ENCODE measurements at regions not wholly inside any gene's neighbourhood (a gene's known extent, or its start where the extent isn't known, plus 50 kb on each side); places are given as distances from the start of the nearest gene placed in this dataset.

GRCh38 chr11:116442238-116442752, 330.5 kb downstream of the BUD13 start:
- no peak for TF ChIP-seq CTCF (conservative IDR thresholded peaks at IDR 0.05; ENCODE audit: control insufficient read depth, insufficient read depth, low read depth, low read length)
- H3K4me3 ChIP-seq (ENCODE audit: control insufficient read depth, low read depth, low read length): no peak overlapping the region

GRCh38 chr11:116439361-116439677, 333.5 kb downstream of the BUD13 start:
- no peak for DNase-seq (ENCODE audit: low read depth)
- H3K4me3 ChIP-seq (ENCODE audit: control insufficient read depth, low read depth, low read length): no peak overlapping the region
- TF ChIP-seq CTCF (conservative IDR thresholded peaks at IDR 0.05; ENCODE audit: control insufficient read depth, insufficient read depth, low read depth, low read length): no peak

More at GRCh38 chr11:116442238-116442752, 330.5 kb downstream of the BUD13 start:
- no peak for DNase-seq (ENCODE audit: low read depth)

GRCh38 chr11:116438651-116439360, 334.0 kb downstream of the BUD13 start:
- no peak for DNase-seq (ENCODE audit: low read depth)
- no peak for TF ChIP-seq CTCF (conservative IDR thresholded peaks at IDR 0.05; ENCODE audit: control insufficient read depth, insufficient read depth, low read depth, low read length)
- no peak overlapping the region for H3K4me3 ChIP-seq (ENCODE audit: control insufficient read depth, low read depth, low read length)

GRCh38 chr11:116434986-116435385, 337.8 kb downstream of the BUD13 start:
- H3K4me3 ChIP-seq (ENCODE audit: control insufficient read depth, low read depth, low read length): no peak overlapping the region
- no peak for DNase-seq (ENCODE audit: low read depth)
- no peak for TF ChIP-seq CTCF (conservative IDR thresholded peaks at IDR 0.05; ENCODE audit: control insufficient read depth, insufficient read depth, low read depth, low read length)

- TF ChIP-seq CTCF (conservative IDR thresholded peaks at IDR 0.05; ENCODE audit: control insufficient read depth, insufficient read depth, low read depth, low read length): no peak
- no peak overlapping the region for H3K4me3 ChIP-seq (ENCODE audit: control insufficient read depth, low read depth, low read length)
- DNase-seq (ENCODE audit: low read depth): no peak
Measured at GRCh38 chr11:116432301-116432700, 340.5 kb downstream of the BUD13 start.

- TF ChIP-seq CTCF (conservative IDR thresholded peaks at IDR 0.05; ENCODE audit: control insufficient read depth, insufficient read depth, low read depth, low read length): no peak
- no peak for DNase-seq (ENCODE audit: low read depth)
- H3K4me3 ChIP-seq (ENCODE audit: control insufficient read depth, low read depth, low read length): no peak overlapping the region
Measured at GRCh38 chr11:116431842-116432241, 340.9 kb downstream of the BUD13 start.

GRCh38 chr11:116428638-116428975, 344.2 kb downstream of the BUD13 start:
- no peak overlapping the region for H3K4me3 ChIP-seq (ENCODE audit: control insufficient read depth, low read depth, low read length)
- TF ChIP-seq CTCF (conservative IDR thresholded peaks at IDR 0.05; ENCODE audit: control insufficient read depth, insufficient read depth, low read depth, low read length): no peak

More at GRCh38 chr11:116428638-116428975, 344.2 kb downstream of the BUD13 start:
- no peak for DNase-seq (ENCODE audit: low read depth)

Measured in fibroblast of mammary gland (primary cell).